ENCODE measurements at regions not wholly inside any gene's neighbourhood (a gene's known extent, or its start where the extent isn't known, plus 50 kb on each side); places are given as distances from the start of the nearest gene placed in this dataset.
"Not testable (repeated sequence)": the region's sequence is repeated elsewhere in the genome, so short reads cannot be mapped to it uniquely, and the experiment has no call there.

GRCh38 chr5:128838623-128839022 lies 126.7 kb upstream of the SLC27A6 start:
- no peak for TF ChIP-seq CTCF (IDR thresholded peaks at IDR 0.05)
- no peak for DNase-seq (ENCODE audit: low spot score)
- ATAC-seq (ENCODE audit: low FRiP score): no peak

- ATAC-seq (ENCODE audit: low FRiP score) (no peak), DNase-seq (ENCODE audit: low spot score) (no peak)
- no peak for TF ChIP-seq CTCF (IDR thresholded peaks at IDR 0.05)
These were observed 123.0 kb upstream of the SLC27A6 start for GRCh38 chr5:128842241-128842640.

- ATAC-seq (ENCODE audit: low FRiP score) (no peak), DNase-seq (ENCODE audit: low spot score) (no peak)
- TF ChIP-seq CTCF (IDR thresholded peaks at IDR 0.05): no peak
These were observed 120.8 kb upstream of the SLC27A6 start for GRCh38 chr5:128844354-128844923.

- no peak for TF ChIP-seq CTCF (IDR thresholded peaks at IDR 0.05)
- DNase-seq (ENCODE audit: low spot score): no peak
- no peak for ATAC-seq (ENCODE audit: low FRiP score)
These were observed 115.2 kb upstream of the SLC27A6 start for GRCh38 chr5:128850049-128850448.

- DNase-seq (ENCODE audit: low spot score) (no peak), ATAC-seq (ENCODE audit: low FRiP score) (no peak)
- TF ChIP-seq CTCF (IDR thresholded peaks at IDR 0.05): no peak
These were observed 110.4 kb upstream of the SLC27A6 start for GRCh38 chr5:128854931-128855330.

GRCh38 chr5:128857076-128857677 lies 108.1 kb upstream of the SLC27A6 start:
- ATAC-seq (ENCODE audit: low FRiP score): no peak
- TF ChIP-seq CTCF (IDR thresholded peaks at IDR 0.05): no peak
- DNase-seq (ENCODE audit: low spot score): no peak

- no peak for TF ChIP-seq CTCF (IDR thresholded peaks at IDR 0.05)
- no peak for DNase-seq (ENCODE audit: low spot score)
- no peak for ATAC-seq (ENCODE audit: low FRiP score)
These were observed 106.3 kb upstream of the SLC27A6 start for GRCh38 chr5:128858995-128859394.

- ATAC-seq (ENCODE audit: low FRiP score); DNase-seq (ENCODE audit: low spot score): not testable (repeated sequence)
These were observed 104.1 kb upstream of the SLC27A6 start for GRCh38 chr5:128861155-128861554.

All from omental fat pad (tissue), 3 donors.